ACC112 (cell line): ENCODE measurements at regions not wholly inside any gene's neighbourhood (a gene's known extent, or its start where the extent isn't known, plus 50 kb on each side); places are given as distances from the start of the nearest gene placed in this dataset.
"Not testable (repeated sequence)": the region's sequence is repeated elsewhere in the genome, so short reads cannot be mapped to it uniquely, and the experiment has no call there.

Experiments used
- H2AFZ ChIP-seq: fragments of 200-600 bp; sonication (generic); one replicate; pipeline ENCODE4 v1.6.0; 2017; ENCODE audit warnings: antibody characterized with exemption, low read length; ENCODE audit not compliant: unreplicated experiment
- H3K27ac ChIP-seq: fragments of 200-600 bp; sonication (generic); 2 replicates; pipeline ENCODE4 v1.5.1; 2014; ENCODE audit warnings: low read depth, mild to moderate bottlenecking, antibody characterized with exemption, low read length, moderate library complexity
- H3K27me3 ChIP-seq: fragments of 200-600 bp; sonication (generic); 2 replicates; pipeline ENCODE4 v1.6.1; 2014; ENCODE audit warnings: mild to moderate bottlenecking, antibody characterized with exemption, low read length, moderate library complexity, mixed read lengths; ENCODE audit not compliant: insufficient read depth
- H3K36me3 ChIP-seq: fragments of 200-600 bp; sonication (generic); 2 replicates; pipeline ENCODE4 v1.6.1; 2016; ENCODE audit warnings: mild to moderate bottlenecking, antibody characterized with exemption, low read length, moderate library complexity, mixed read lengths; ENCODE audit not compliant: insufficient read depth
- H3K4me1 ChIP-seq: fragments of 200-600 bp; sonication (generic); one replicate; pipeline ENCODE4 v1.6.1; 2016; ENCODE audit warnings: low read length, mixed read lengths; ENCODE audit not compliant: insufficient read depth, unreplicated experiment, control insufficient read depth
- H3K4me3 ChIP-seq: fragments of 200-600 bp; sonication (generic); 2 replicates; pipeline ENCODE4 v1.5.1; 2014; ENCODE audit warnings: mild to moderate bottlenecking, low read depth, low read length
- H3K79me2 ChIP-seq: fragments of 200-600 bp; sonication (generic); one replicate; pipeline ENCODE4 v1.6.0; 2016; ENCODE audit warnings: low read length; ENCODE audit not compliant: control insufficient read depth, unreplicated experiment, insufficient read depth

- H3K4me3 ChIP-seq: no peak overlapping the region
- H3K27ac ChIP-seq: no peak overlapping the region
- H3K36me3 ChIP-seq: no peaks in the 10 kb centered on the region
- no peak overlapping the region for H2AFZ ChIP-seq
- H3K79me2 ChIP-seq: no peaks in the 10 kb centered on the region
- H3K27me3 ChIP-seq: no peaks in the 10 kb centered on the region
- H3K4me1 ChIP-seq: no peaks in the 10 kb centered on the region
Measured at GRCh38 chr2:16060936-16061338, 120.6 kb downstream of the MYCN start.

- Histone ChIP-seq H3K27ac (no peak overlapping the region), H2AFZ (no peak overlapping the region), H3K27me3 (no peaks in the 10 kb centered on the region), H3K4me1 (no peaks in the 10 kb centered on the region), H3K79me2 (no peaks in the 10 kb centered on the region), H3K36me3 (no peaks in the 10 kb centered on the region), H3K4me3 (no peak overlapping the region)
Measured at GRCh38 chr2:16060125-16060935, 120.0 kb downstream of the MYCN start.

- Histone ChIP-seq H3K4me1 (no peaks in the 10 kb centered on the region), H3K4me3 (no peak overlapping the region), H3K27me3 (no peaks in the 10 kb centered on the region), H3K36me3 (no peaks in the 10 kb centered on the region), H3K27ac (no peak overlapping the region), H2AFZ (no peak overlapping the region), H3K79me2 (no peaks in the 10 kb centered on the region)
Measured at GRCh38 chr2:16059393-16060016, 119.2 kb downstream of the MYCN start.

- no peaks in the 10 kb centered on the region for H3K36me3 ChIP-seq
- no peak overlapping the region for H2AFZ ChIP-seq
- no peak overlapping the region for H3K27ac ChIP-seq
- no peaks in the 10 kb centered on the region for H3K4me1 ChIP-seq
- no peaks in the 10 kb centered on the region for H3K27me3 ChIP-seq
- no peaks in the 10 kb centered on the region for H3K79me2 ChIP-seq
- H3K4me3 ChIP-seq: no peak overlapping the region
Measured at GRCh38 chr2:16058747-16059358, 118.5 kb downstream of the MYCN start.

- Histone ChIP-seq H3K27me3 (no peaks in the 10 kb centered on the region), H2AFZ (no peak overlapping the region), H3K79me2 (no peaks in the 10 kb centered on the region), H3K36me3 (no peaks in the 10 kb centered on the region), H3K4me3 (no peak overlapping the region), H3K4me1 (no peaks in the 10 kb centered on the region), H3K27ac (no peak overlapping the region)
Measured at GRCh38 chr2:16058256-16058655, 117.9 kb downstream of the MYCN start.

GRCh38 chr2:16057661-16058060 is 117.3 kb downstream of the MYCN start:
- Histone ChIP-seq H2AFZ (no peak overlapping the region), H3K27me3 (no peaks in the 10 kb centered on the region), H3K79me2 (no peaks in the 10 kb centered on the region), H3K36me3 (no peaks in the 10 kb centered on the region), H3K4me3 (no peak overlapping the region), H3K27ac (no peak overlapping the region), H3K4me1 (no peaks in the 10 kb centered on the region)

GRCh38 chr2:16055848-16056580 is 115.7 kb downstream of the MYCN start:
- Histone ChIP-seq H2AFZ (no peak overlapping the region), H3K36me3 (no peaks in the 10 kb centered on the region), H3K4me3 (no peak overlapping the region), H3K4me1 (no peaks in the 10 kb centered on the region), H3K27me3 (no peaks in the 10 kb centered on the region), H3K79me2 (no peaks in the 10 kb centered on the region), H3K27ac (no peak overlapping the region)

- no peak overlapping the region for H3K27ac ChIP-seq
- H3K4me1 ChIP-seq: no peaks in the 10 kb centered on the region
- H3K27me3 ChIP-seq: no peaks in the 10 kb centered on the region
- H3K36me3 ChIP-seq: no peaks in the 10 kb centered on the region
- no peaks in the 10 kb centered on the region for H3K79me2 ChIP-seq
- no peak overlapping the region for H2AFZ ChIP-seq
- no peak overlapping the region for H3K4me3 ChIP-seq
Measured at GRCh38 chr2:16053437-16054257, 113.3 kb downstream of the MYCN start.

GRCh38 chr2:16052571-16053052 is 112.3 kb downstream of the MYCN start:
- H3K79me2 ChIP-seq, H3K27me3 ChIP-seq, H2AFZ ChIP-seq, H3K4me1 ChIP-seq, H3K27ac ChIP-seq, H3K4me3 ChIP-seq, H3K36me3 ChIP-seq: not testable (repeated sequence)
